Keratinocyte (primary cell): ENCODE measurements at regions not wholly inside any gene's neighbourhood (a gene's known extent, or its start where the extent isn't known, plus 50 kb on each side); places are given as distances from the start of the nearest gene placed in this dataset.

Source experiments
- DNase-seq: peaks from one replicate; pipeline ENCODE4 v3.0.0-alpha.2; 2011; ENCODE audit warnings: low read depth, missing footprints, low spot score
- FAIRE-seq: peaks from 2 replicates; lab custom pipeline; 2011; peaks lifted over from hg19 to GRCh38; lab: Jason Lieb, UNC
- H2AFZ ChIP-seq: 2 replicates; pipeline ENCODE4 v1.6.0; 2012; ENCODE audit warnings: low read length, control low read depth, inconsistent platforms; ENCODE audit not compliant: control insufficient read depth
- H3K27ac ChIP-seq: 2 replicates; pipeline ENCODE4 v1.5.1; 2011; ENCODE audit warnings: low read length; ENCODE audit not compliant: control insufficient read depth, insufficient read depth
- H3K27me3 ChIP-seq: 3 replicates; pipeline ENCODE4 v1.6.0; 2011; ENCODE audit warnings: low read length; ENCODE audit not compliant: control insufficient read depth, insufficient read depth; ENCODE audit errors: extremely low read depth
- H3K36me3 ChIP-seq, 2 experiments: 2 replicates in 1 of 2; 3 replicates in 1 of 2; pipeline ENCODE4 v1.5.1; 2011; ENCODE audit warnings: low read length in 2 of 2, mild to moderate bottlenecking in 1 of 2; ENCODE audit not compliant: control insufficient read depth in 2 of 2, insufficient read depth in 2 of 2; ENCODE audit errors: extremely low read depth in 1 of 2
- H3K4me1 ChIP-seq: 3 replicates; pipeline ENCODE4 v1.5.1; 2011; ENCODE audit warnings: low read length; ENCODE audit not compliant: control insufficient read depth, insufficient read depth; ENCODE audit errors: extremely low read depth
- H3K4me2 ChIP-seq: 3 replicates; pipeline ENCODE4 v1.6.0; 2011; ENCODE audit warnings: low read depth, low read length; ENCODE audit not compliant: control insufficient read depth, insufficient read depth; ENCODE audit errors: extremely low read depth
- H3K4me3 ChIP-seq, 3 experiments: fragments of 200-600 bp in 1 of 3; sonication (generic) in 1 of 3; 2 replicates in 2 of 3; 3 replicates in 1 of 3; pipeline ENCODE4 v1.5.1; 2011 to 2016; ENCODE audit warnings: low read length in 3 of 3, mild to moderate bottlenecking in 3 of 3, control low read depth in 2 of 3, inconsistent platforms in 1 of 3, low read depth in 1 of 3, mixed read lengths in 1 of 3, mixed run types in 1 of 3, moderate library complexity in 1 of 3; ENCODE audit not compliant: control insufficient read depth in 2 of 3, insufficient read depth in 2 of 3; ENCODE audit errors: extremely low read depth in 1 of 3
- H3K79me2 ChIP-seq: 2 replicates; pipeline ENCODE4 v1.6.0; 2012; ENCODE audit warnings: low read length; ENCODE audit not compliant: control insufficient read depth, insufficient read depth
- H3K9ac ChIP-seq: 3 replicates; pipeline ENCODE4 v1.6.0; 2011; ENCODE audit warnings: low read length; ENCODE audit not compliant: control insufficient read depth, insufficient read depth; ENCODE audit errors: extremely low read depth
- H3K9me1 ChIP-seq: 3 replicates; pipeline ENCODE4 v1.6.0; 2011; ENCODE audit warnings: low read length; ENCODE audit not compliant: control insufficient read depth, insufficient read depth; ENCODE audit errors: extremely low read depth
- H3K9me3 ChIP-seq: 2 replicates; pipeline ENCODE4 v1.5.1; 2012; ENCODE audit warnings: low read depth, low read length; ENCODE audit not compliant: control insufficient read depth
- H4K20me1 ChIP-seq: 3 replicates; pipeline ENCODE4 v1.6.0; 2011; ENCODE audit warnings: low read length; ENCODE audit not compliant: control insufficient read depth, insufficient read depth; ENCODE audit errors: extremely low read depth
- CTCF ChIP-seq, 3 experiments: IDR thresholded peaks in 1 of 3; conservative IDR thresholded peaks in 1 of 3; optimal IDR thresholded peaks in 1 of 3; 2 replicates in 2 of 3; 3 replicates in 1 of 3; pipeline versions ENCODE3 to v1.5.1; 2011; ENCODE audit warnings: low read length in 3 of 3, mild to moderate bottlenecking in 3 of 3, moderate library complexity in 2 of 3, control low read depth in 1 of 3, inconsistent platforms in 1 of 3; ENCODE audit not compliant: insufficient read depth in 2 of 3; ENCODE audit errors: extremely low read depth in 1 of 3
- EZH2 ChIP-seq: IDR thresholded peaks from one replicate; pipeline ENCODE4 v1.6.1; 2012; ENCODE audit warnings: inconsistent platforms, mild to moderate bottlenecking, low read length, moderate library complexity
- dilution Hi-C: fragments of 300-500 bp; cut with MboI; formaldehyde crosslinking; loops from one replicate; pipeline ENCODE4 v1.7.0; 2020; ENCODE audit warnings: low sequenced_read_pairs; ENCODE audit not compliant: extremely low pct_ligation_motif_present

GRCh38 chr1:199862047-199862446 is 165.5 kb upstream of the NR5A2 start:
- H3K79me2 ChIP-seq, result no peaks in the 10 kb centered on the region
- DNase-seq, result no peak
- no peaks in the 10 kb centered on the region for H3K9me3 ChIP-seq
- peaks cover 17% of the 10 kb centered on the region for H3K4me1 ChIP-seq
- no peaks in the 10 kb centered on the region for H3K9me1 ChIP-seq
- H3K27me3 ChIP-seq, result no peaks in the 10 kb centered on the region
- no peak for FAIRE-seq
- H3K4me3 ChIP-seq, result no peak overlapping the region
- no peak overlapping the region for H3K4me2 ChIP-seq
- dilution Hi-C loops, result no loop called here
- no peaks in the 10 kb centered on the region for H3K36me3 ChIP-seq
- no peak overlapping the region for H2AFZ ChIP-seq
- H3K9ac ChIP-seq, result no peak overlapping the region
- H3K27ac ChIP-seq, result no peak overlapping the region
- no peaks in the 10 kb centered on the region for H4K20me1 ChIP-seq
- TF ChIP-seq EZH2 (no peak), CTCF (optimal IDR thresholded peaks at IDR 0.05 in 1 of 3, IDR thresholded peaks at IDR 0.05 in 1 of 3, conservative IDR thresholded peaks at IDR 0.05 in 1 of 3; ENCODE audit: extremely low read depth in 1 of 3, insufficient read depth in 2 of 3, low read length in 3 of 3) (no peak)

- H3K9ac ChIP-seq, result no peak overlapping the region
- dilution Hi-C loops, result no loop called here
- no peak for TF ChIP-seq CTCF (optimal IDR thresholded peaks at IDR 0.05 in 1 of 3, IDR thresholded peaks at IDR 0.05 in 1 of 3, conservative IDR thresholded peaks at IDR 0.05 in 1 of 3; ENCODE audit: extremely low read depth in 1 of 3, insufficient read depth in 2 of 3, low read length in 3 of 3)
- no peaks in the 10 kb centered on the region for H3K9me1 ChIP-seq
- H3K4me1 ChIP-seq, result peaks cover under 1% of the 10 kb centered on the region
- H3K79me2 ChIP-seq, result no peaks in the 10 kb centered on the region
- no peaks in the 10 kb centered on the region for H3K9me3 ChIP-seq
- H3K27me3 ChIP-seq, result no peaks in the 10 kb centered on the region
- H3K4me2 ChIP-seq, result no peak overlapping the region
- no peak overlapping the region for H2AFZ ChIP-seq
- no peaks in the 10 kb centered on the region for H3K36me3 ChIP-seq
- H3K4me3 ChIP-seq, result no peak overlapping the region
- DNase-seq, result no peak
- no peak overlapping the region for H3K27ac ChIP-seq
- FAIRE-seq, result no peak
- H4K20me1 ChIP-seq, result no peaks in the 10 kb centered on the region
Measured at GRCh38 chr1:199866210-199866617, 161.3 kb upstream of the NR5A2 start.
